Lower leg skin (tissue), 3 donors: ENCODE measurements at regions not wholly inside any gene's neighbourhood (a gene's known extent, or its start where the extent isn't known, plus 50 kb on each side); places are given as distances from the start of the nearest gene placed in this dataset.

Experiments used
- POLR2A ChIP-seq, 2 donors: fragments of 450-650 bp; IDR thresholded peaks; one replicate each; pipeline ENCODE4 v1.6.1; 2016 to 2017; ENCODE audit warnings: antibody characterized with exemption in 2 of 2, mild to moderate bottlenecking in 1 of 2, moderate library complexity in 1 of 2
- TF ChIP-seq, protein P1 (sequence below), 3 donors: fragments of 450-650 bp; IDR thresholded peaks; one replicate each; pipeline ENCODE4 v1.5.1; 2016; ENCODE audit warnings: antibody characterized with exemption in 3 of 3, mild to moderate bottlenecking in 3 of 3, moderate library complexity in 2 of 3

DNA sequence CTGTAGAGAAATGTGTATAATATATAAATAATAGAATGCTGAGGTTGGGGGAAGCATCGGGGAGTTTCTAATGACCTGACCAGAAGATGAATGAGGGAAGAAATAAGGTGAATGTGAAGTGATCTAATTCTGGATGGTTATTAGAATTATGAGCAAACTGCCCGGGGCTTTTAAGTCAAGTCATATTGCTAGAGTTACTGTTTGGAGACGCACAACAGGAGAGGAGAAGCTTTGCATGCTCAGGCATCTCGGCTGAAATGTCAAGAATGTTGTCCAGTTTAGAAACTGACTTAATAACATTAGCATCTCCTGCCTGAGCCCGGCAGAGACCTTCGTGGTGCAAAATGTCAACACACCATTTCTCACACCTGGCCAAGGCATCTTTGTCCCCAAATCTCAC, 119.1 kb downstream of the RRAGC start:
- TF ChIP-seq, protein P1, sequence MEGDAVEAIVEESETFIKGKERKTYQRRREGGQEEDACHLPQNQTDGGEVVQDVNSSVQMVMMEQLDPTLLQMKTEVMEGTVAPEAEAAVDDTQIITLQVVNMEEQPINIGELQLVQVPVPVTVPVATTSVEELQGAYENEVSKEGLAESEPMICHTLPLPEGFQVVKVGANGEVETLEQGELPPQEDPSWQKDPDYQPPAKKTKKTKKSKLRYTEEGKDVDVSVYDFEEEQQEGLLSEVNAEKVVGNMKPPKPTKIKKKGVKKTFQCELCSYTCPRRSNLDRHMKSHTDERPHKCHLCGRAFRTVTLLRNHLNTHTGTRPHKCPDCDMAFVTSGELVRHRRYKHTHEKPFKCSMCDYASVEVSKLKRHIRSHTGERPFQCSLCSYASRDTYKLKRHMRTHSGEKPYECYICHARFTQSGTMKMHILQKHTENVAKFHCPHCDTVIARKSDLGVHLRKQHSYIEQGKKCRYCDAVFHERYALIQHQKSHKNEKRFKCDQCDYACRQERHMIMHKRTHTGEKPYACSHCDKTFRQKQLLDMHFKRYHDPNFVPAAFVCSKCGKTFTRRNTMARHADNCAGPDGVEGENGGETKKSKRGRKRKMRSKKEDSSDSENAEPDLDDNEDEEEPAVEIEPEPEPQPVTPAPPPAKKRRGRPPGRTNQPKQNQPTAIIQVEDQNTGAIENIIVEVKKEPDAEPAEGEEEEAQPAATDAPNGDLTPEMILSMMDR (IDR thresholded peaks at IDR 0.05): no peak
- TF ChIP-seq POLR2A (IDR thresholded peaks at IDR 0.05): no peak
